ENCODE measurements at regions not wholly inside any gene's neighbourhood (a gene's known extent, or its start where the extent isn't known, plus 50 kb on each side); places are given as distances from the start of the nearest gene placed in this dataset.

DNA sequence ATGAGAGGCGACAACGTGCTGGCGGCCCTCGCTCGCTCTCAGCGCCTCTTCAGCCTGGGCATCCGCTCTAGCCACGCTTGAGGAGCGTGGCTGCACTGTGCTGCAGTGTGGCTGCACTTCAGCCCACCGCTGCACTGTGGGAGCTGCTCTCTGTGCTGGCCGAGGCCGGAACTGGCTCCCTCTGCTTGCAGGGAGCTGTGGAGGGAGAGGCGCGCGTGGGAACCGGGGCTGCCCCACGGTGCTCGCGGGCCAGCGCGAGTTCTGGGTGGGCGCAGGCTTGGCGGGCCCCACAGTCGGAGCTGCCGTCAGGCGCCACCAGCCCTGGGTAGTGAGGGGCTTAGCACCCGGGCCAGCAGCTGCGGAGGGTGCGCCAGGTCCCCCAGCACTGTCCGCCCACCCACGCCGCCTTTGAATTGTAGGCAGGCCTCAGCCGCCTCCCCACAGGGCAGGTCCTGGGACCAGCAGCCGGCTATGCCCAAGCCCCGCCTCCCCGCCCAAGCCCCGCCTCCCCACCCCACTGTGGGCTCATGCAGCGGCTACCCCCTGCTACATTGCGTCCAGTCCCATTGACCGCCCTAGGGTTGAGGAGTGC is 974.2 kb downstream of the FSCB start:
- TF ChIP-seq, protein P1, sequence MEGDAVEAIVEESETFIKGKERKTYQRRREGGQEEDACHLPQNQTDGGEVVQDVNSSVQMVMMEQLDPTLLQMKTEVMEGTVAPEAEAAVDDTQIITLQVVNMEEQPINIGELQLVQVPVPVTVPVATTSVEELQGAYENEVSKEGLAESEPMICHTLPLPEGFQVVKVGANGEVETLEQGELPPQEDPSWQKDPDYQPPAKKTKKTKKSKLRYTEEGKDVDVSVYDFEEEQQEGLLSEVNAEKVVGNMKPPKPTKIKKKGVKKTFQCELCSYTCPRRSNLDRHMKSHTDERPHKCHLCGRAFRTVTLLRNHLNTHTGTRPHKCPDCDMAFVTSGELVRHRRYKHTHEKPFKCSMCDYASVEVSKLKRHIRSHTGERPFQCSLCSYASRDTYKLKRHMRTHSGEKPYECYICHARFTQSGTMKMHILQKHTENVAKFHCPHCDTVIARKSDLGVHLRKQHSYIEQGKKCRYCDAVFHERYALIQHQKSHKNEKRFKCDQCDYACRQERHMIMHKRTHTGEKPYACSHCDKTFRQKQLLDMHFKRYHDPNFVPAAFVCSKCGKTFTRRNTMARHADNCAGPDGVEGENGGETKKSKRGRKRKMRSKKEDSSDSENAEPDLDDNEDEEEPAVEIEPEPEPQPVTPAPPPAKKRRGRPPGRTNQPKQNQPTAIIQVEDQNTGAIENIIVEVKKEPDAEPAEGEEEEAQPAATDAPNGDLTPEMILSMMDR (IDR thresholded peaks at IDR 0.05; ENCODE audit: extremely low read depth in 1 of 2, insufficient read depth in 1 of 2, low read depth in 1 of 2, low read length in 2 of 2), result no peak
- TF ChIP-seq POLR2AphosphoS5 (IDR thresholded peaks at IDR 0.05; ENCODE audit: insufficient read depth, low read depth, low read length) (no peak), MYC (IDR thresholded peaks at IDR 0.05; ENCODE audit: low read depth, low read length) (no peak), JUN (IDR thresholded peaks at IDR 0.05; ENCODE audit: borderline replicate concordance, insufficient read depth, insufficient read length, low read depth) (no peak), POLR2A (IDR thresholded peaks at IDR 0.05; ENCODE audit: low read depth, low read length) (no peak)

Data from endothelial cell of umbilical vein (primary cell).